SK-N-DZ (cell line): ENCODE measurements at regions not wholly inside any gene's neighbourhood (a gene's known extent, or its start where the extent isn't known, plus 50 kb on each side); places are given as distances from the start of the nearest gene placed in this dataset.

Experiments
- DNase-seq: peaks from one replicate; pipeline ENCODE4 v3.0.0-alpha.2; 2015; ENCODE audit warnings: low spot score

DNA sequence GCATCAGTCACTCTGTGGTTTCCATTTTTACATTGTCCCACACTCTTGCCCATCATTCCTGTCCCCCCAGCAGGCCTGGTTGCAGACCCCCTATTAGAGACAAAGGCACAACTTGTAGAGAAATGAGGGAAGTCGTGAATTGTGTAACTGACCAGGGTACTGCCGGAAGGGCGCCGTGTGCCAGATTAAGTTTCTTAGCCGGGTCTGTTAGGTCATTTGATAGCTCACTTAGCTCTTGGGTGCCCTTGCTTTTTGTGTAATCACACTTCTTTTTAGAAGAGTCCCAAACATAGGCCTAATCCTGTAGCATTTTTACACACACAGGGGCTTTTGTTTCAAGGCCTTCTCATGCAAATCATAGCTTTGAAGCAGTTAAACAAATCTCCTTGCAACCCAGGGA, 87.2 kb downstream of the CTAGE1 start:
- DNase-seq, result no peak

DNA sequence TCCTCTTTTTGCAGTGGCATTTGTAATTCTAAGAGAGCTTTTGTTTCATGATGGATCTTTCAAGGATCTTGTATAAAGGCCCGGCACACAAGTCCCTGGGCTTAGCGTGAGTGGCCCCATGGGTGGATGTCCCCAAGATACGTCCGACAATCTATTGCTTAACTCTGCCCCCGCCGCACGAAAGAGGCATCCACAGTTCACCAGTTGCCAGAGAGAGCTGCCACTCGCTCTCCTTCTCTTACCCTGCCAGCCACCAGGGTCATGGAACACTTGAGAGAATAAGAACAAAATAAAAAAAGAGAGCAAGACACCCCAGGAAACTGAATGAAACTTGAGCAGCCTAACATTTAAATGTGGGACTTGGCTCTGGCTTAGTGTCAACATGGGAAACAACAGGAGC, 92.3 kb downstream of the CTAGE1 start:
- DNase-seq, result no peak

DNA sequence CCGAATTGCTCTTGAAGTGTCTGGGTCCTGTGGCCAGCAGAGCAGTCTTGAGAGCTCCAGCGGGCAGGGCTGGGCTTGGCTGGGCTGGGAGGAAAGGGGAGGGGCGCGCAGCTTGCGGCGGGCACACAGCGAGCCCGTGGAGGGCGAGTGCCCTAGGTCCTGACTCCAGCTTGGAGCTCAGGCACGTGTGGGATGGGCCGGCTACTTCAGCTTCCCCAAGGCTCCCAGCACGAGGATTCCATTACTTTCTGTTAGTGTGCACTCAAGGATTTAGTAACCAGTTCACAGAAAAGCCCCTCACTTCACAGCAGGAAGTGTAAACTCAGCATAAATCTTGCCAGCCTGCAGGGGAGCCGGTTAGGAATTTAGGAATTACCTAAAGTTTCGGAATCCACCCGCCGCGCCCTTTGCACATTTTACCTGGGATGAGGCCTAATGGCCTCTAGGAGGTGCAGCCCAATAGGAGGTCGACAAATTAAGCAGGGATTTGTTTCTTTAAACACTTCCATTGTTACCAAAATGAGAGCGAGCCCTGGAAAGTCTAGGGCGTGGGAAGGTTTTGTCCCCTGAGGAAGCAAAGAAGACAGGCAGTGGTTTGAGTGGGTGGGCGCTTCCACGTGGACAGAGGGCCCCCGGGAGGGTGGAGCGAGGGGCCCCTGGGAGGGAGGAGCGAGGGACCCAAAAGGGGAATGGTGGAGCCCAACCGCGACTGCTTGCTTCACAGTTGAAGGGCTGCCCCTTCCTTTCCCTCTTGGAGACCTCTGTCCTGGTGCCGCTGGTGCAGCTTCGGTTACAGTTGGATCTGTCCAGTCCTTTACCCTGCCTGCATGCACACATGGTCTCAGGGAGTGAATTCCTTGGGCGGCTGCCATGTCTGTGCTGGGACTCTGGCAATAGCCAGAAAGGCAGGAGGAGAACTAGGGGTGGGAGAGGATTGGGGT, 93.3 kb downstream of the CTAGE1 start:
- DNase-seq, result no peak

DNA sequence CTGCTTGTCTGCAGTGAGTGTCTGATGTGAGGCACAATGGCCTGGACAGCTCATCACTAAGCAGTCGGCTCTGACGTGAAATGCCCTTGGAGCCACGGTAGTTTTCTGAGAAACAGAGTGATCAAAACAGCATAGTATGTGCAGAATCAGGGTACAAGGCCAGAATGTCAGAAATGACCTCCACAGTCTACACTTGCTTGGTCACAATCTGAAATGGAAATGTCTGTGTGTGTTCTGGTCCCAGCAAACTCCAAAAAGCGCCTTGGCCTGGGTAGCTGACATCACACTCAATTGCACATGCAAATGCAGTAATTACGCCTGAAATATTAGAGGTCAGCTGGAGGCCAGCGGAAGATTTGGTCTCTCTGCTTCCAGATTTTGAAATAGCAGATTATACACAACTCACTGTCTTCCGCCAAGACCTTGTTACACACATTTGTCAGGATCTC, 95.4 kb downstream of the CTAGE1 start:
- DNase-seq, result no peak

GRCh38 chr18:22320771-22321170, 96.9 kb downstream of the CTAGE1 start:
- no peak for DNase-seq

DNA sequence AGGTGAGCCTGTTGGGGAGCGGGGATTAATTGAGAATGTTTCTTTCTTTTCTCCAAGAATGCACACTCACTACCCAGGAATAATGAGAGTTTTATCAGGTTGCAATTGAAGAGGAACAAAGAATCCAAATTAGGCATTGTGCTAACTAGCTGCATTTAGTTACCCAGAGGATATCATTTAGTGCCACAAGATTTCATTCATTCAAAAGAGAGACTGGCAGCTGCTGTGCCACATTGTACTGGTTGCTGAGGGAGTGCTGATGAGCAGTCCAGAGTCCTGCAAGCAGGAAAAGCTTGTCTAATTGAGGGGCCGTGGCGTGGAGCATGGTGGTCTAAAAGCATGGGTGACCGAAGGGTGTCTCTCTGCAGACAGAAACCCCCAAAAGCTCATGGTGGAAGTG, 97.6 kb downstream of the CTAGE1 start:
- DNase-seq, result no peak

DNA sequence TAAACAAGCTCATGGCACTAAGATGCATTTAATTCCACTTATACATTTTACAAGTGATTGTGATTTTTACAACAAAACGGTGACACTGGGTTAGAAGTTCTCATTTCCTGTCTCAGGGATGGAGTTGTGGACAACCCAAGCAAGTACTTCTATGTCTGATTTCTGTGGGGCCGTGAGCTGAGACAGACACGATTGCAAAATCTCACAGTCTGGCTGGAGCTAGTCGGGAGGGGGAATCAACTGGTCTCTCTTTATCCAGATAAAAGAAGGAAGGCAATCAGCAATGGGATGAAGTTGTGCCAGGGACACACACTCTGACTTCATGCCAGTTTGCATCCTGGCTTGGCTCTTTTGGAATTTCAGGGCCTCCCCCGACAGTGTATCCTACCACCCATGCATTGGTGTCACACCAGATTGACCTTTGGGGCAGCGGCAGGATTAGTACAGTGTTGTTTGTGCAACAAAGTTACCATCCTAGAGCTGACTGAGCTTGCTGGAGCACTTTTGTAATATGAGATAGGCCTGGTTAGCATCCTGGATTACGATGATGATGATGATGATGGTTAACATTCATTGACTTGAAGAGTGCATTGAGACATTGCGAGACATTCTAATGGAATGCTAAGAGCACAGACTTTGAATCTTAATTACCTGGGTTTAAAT, 98.8 kb downstream of the CTAGE1 start:
- no peak for DNase-seq

- no peak for DNase-seq
These were observed 103.3 kb downstream of the CTAGE1 start for GRCh38 chr18:22314420-22314819.

GRCh38 chr18:22314001-22314400, 103.7 kb downstream of the CTAGE1 start:
- DNase-seq, result no peak

DNA sequence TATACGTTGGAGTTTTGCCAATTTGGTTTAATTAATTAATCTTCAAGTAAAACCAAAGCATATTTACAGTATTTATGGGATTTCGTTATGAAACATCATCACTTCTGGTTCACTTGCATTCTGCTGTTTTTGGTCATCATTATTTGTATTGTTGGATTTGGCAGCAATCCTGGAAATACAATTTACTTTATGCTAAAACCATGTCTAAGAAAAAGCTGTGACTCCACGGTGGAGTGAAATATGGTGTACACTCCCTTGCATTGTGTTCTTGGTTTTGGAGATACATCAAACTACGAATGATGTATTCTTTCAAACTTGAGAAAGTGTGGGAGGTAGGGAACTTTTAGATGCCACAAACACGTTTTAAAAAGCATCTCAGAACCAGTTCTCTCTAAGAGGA, 106.4 kb downstream of the CTAGE1 start:
- DNase-seq, result no peak

DNA sequence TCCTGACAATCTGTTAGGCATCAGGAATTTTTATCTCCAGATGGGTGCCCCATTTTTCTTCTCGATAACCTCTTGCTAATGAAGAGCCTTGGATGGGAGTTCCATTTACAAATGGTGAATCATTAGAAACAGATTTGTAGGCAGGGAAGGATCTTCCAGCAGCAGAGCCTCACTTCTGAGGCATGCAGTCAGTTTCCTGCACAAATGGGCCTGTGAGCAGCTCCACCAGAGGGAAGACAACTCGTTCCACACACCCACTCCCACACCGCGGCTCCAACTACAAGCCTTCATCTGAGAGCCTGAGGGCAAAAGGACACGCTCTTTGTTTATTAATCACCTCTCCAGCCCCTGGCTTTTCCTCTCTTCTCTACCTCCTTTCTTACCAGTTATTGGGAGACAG, 108.5 kb downstream of the CTAGE1 start:
- no peak for DNase-seq

DNA sequence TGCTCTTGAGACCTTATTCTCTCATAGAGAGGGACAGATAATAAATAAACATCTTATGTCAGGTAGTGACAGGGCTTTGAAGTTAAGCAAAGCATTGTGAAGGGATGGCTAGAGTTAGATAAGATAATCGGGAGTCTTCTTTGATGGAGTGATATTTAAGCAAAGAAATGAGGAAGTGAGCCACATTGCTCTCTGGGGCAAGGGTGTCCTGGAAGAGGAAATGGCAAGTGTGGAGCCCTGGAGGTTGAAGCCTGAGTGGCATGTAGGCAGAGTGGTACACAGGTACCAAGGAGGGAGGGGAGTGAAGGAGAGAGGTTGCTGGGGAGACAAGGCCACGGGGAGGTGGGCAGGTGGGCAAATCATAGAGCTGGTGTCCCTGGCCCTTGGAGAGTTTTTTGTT, 110.2 kb downstream of the CTAGE1 start:
- no peak for DNase-seq

DNA sequence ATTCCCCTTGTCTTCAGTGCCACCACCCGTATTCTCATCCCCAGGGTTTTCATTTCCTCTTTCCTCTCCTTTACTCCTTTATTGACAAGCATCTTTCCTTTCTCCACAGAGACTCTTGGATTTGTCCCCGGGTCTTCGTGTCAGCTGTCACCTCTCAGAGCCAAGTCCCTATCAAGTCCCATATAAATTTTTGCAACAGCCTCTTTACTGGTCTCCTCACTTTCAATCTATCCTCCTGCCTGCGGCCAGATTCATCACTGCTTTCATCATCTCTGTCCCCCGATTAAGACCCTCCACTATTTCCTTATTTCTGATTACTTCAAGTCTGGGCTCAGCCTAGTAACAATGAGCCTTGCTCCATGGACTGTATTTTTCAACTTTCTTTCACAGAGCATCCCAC, 113.8 kb downstream of the CTAGE1 start:
- DNase-seq, result no peak

- no peak for DNase-seq
These were observed 115.6 kb downstream of the CTAGE1 start for GRCh38 chr18:22302144-22302543.

GRCh38 chr18:22300665-22301636, 116.8 kb downstream of the CTAGE1 start:
- no peak for DNase-seq

DNA sequence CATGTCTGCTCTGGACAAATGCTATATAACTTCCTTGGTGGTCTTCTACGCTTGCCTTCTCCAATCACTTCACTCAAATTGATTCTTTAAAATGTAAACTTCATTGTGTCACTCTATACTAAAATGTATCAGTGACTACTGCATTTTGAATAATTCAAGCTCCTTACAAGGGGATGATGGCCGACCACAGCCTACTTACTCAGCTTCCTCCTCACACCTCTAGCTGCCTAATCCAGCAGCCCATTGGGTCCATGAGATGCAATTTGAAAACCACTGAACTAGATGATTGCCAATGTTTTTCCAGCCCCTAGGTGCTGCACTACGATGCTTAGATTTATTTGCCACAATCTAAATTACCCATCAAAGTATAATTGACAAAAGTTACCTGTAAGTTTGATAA, 120.7 kb downstream of the CTAGE1 start:
- no peak for DNase-seq

DNA sequence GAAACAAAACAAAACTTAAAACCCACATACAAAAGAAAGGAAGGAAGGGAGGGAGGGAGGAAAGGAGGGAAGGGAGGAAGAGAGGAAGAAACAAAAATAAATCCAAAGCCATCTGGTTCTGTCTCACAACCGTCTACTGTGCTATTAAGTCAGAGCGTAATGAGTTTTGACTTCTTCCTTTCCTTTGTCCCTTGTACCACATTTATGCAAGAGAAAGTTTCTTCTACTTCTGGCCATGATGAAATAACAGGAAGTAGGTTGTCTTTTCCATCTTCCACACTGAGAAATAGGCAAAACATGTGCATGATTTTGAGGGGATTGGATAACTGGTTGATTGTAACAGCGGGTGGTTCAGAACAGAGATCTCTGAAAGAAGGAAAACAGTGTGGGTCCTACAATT, 121.4 kb downstream of the CTAGE1 start:
- DNase-seq, result no peak

DNA sequence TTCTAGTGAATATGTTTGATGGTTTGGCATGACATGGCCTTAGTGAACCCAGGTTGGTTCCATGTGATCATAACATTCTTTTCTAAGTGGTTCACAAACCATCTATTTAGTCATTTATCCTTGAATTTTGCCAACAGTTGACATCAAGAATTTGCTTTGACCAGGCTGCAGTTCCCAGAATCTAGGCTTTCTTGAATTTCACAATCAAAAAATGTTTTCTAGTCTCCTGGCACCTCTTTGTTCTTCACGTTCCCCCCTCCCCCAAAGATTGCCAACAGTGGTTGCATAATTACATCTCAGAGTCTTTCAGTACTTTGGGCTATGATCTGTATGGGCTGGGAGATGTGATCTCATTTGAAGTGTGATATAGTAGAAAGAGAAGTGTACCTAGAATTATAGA, 124.0 kb downstream of the GATA6 start:
- no peak for DNase-seq

DNA sequence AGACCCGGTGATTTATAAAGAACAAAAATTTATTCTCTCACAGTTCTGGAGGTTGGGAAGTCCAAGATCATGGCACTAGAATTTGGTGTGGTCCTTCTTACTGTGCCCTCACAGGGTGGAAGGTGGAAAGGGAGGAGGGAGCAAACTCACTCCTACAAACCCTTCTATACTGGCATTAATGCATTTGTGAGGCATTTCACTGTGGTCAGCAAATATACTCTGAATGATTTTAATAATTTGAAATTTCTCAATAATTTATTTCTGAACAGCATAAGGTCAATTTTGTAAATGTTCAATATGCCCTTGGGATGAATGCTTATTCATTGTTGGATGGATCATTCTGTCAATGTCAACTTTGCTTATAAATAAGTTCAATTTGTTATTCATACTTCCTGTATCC, 120.6 kb downstream of the GATA6 start:
- DNase-seq, result no peak

DNA sequence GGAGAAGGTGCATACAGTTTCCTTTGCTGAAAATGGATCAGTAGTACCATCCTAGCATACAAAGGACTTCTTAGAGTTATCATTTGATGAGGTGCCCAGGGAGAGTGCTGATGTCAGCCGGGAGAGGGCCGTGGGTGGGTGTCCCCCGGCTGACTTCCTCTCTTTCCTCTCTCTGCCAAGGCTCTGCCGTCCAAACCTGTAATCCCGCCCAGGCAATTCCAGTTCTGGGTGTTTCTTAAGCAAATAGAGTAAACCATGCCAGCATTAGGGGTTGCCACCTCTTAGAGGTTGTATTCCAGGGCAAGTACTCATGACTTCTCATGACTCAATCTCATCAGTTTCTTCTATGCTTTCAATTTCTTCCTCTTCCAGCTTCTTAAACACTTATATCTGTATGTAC, 117.2 kb downstream of the GATA6 start:
- no peak for DNase-seq

GRCh38 chr18:22285361-22286140, 116.2 kb downstream of the GATA6 start:
- no peak for DNase-seq
